ENCODE measurements at regions not wholly inside any gene's neighbourhood (a gene's known extent, or its start where the extent isn't known, plus 50 kb on each side); places are given as distances from the start of the nearest gene placed in this dataset.

GRCh38 chr2:137842952-137843351 lies 121.3 kb upstream of the HNMT start:
- dilution Hi-C loops (cut with MboI; ENCODE audit: extremely low pct_ligation_motif_present, low sequenced_read_pairs): no loop called here
- no peaks in the 10 kb centered on the region for H3K79me2 ChIP-seq (ENCODE audit: control insufficient read depth, insufficient read depth, low read length)
- DNase-seq (ENCODE audit: low read depth, low spot score) (no peak), FAIRE-seq (no peak)
- TF ChIP-seq EZH2 (IDR thresholded peaks at IDR 0.05; ENCODE audit: low read length): no peak
- no peak for TF ChIP-seq CTCF (optimal IDR thresholded peaks at IDR 0.05 in 1 of 3, IDR thresholded peaks at IDR 0.05 in 1 of 3, conservative IDR thresholded peaks at IDR 0.05 in 1 of 3; ENCODE audit: extremely low read depth in 1 of 3, insufficient read depth in 2 of 3, low read length in 3 of 3)
- no peaks in the 10 kb centered on the region for H4K20me1 ChIP-seq (ENCODE audit: control insufficient read depth, extremely low read depth, insufficient read depth, low read length)
- no peaks in the 10 kb centered on the region for H3K27me3 ChIP-seq (ENCODE audit: control insufficient read depth, extremely low read depth, insufficient read depth, low read length)
- no peaks in the 10 kb centered on the region for H3K9me3 ChIP-seq (ENCODE audit: control insufficient read depth, low read depth, low read length)
- no peak overlapping the region for H2AFZ ChIP-seq (ENCODE audit: control insufficient read depth, low read length)
- H3K9me1 ChIP-seq (ENCODE audit: control insufficient read depth, extremely low read depth, insufficient read depth, low read length): no peaks in the 10 kb centered on the region
- H3K4me2 ChIP-seq (ENCODE audit: control insufficient read depth, extremely low read depth, insufficient read depth, low read depth, low read length): no peak overlapping the region
- no peak overlapping the region for H3K27ac ChIP-seq (ENCODE audit: control insufficient read depth, insufficient read depth, low read length)
- no peak overlapping the region for H3K4me3 ChIP-seq (ENCODE audit: control insufficient read depth in 2 of 3, extremely low read depth in 1 of 3, insufficient read depth in 2 of 3, low read depth in 1 of 3, low read length in 3 of 3)
- peaks cover 8% of the 10 kb centered on the region for H3K4me1 ChIP-seq (ENCODE audit: control insufficient read depth, extremely low read depth, insufficient read depth, low read length)
- no peak overlapping the region for H3K9ac ChIP-seq (ENCODE audit: control insufficient read depth, extremely low read depth, insufficient read depth, low read length)
- no peaks in the 10 kb centered on the region for H3K36me3 ChIP-seq (ENCODE audit: control insufficient read depth in 2 of 2, extremely low read depth in 1 of 2, insufficient read depth in 2 of 2, low read length in 2 of 2)

- no peaks in the 10 kb centered on the region for H3K36me3 ChIP-seq (ENCODE audit: control insufficient read depth in 2 of 2, extremely low read depth in 1 of 2, insufficient read depth in 2 of 2, low read length in 2 of 2)
- H3K4me2 ChIP-seq (ENCODE audit: control insufficient read depth, extremely low read depth, insufficient read depth, low read depth, low read length): no peak overlapping the region
- no peak overlapping the region for H3K9ac ChIP-seq (ENCODE audit: control insufficient read depth, extremely low read depth, insufficient read depth, low read length)
- TF ChIP-seq EZH2 (IDR thresholded peaks at IDR 0.05; ENCODE audit: low read length): no peak
- TF ChIP-seq CTCF (optimal IDR thresholded peaks at IDR 0.05 in 1 of 3, IDR thresholded peaks at IDR 0.05 in 1 of 3, conservative IDR thresholded peaks at IDR 0.05 in 1 of 3; ENCODE audit: extremely low read depth in 1 of 3, insufficient read depth in 2 of 3, low read length in 3 of 3): no peak
- H3K79me2 ChIP-seq (ENCODE audit: control insufficient read depth, insufficient read depth, low read length): no peaks in the 10 kb centered on the region
- H3K4me1 ChIP-seq (ENCODE audit: control insufficient read depth, extremely low read depth, insufficient read depth, low read length): peaks cover 8% of the 10 kb centered on the region
- no peaks in the 10 kb centered on the region for H4K20me1 ChIP-seq (ENCODE audit: control insufficient read depth, extremely low read depth, insufficient read depth, low read length)
- no peaks in the 10 kb centered on the region for H3K9me3 ChIP-seq (ENCODE audit: control insufficient read depth, low read depth, low read length)
- FAIRE-seq: no peak
- dilution Hi-C loops (cut with MboI; ENCODE audit: extremely low pct_ligation_motif_present, low sequenced_read_pairs): no loop called here
- H3K4me3 ChIP-seq (ENCODE audit: control insufficient read depth in 2 of 3, extremely low read depth in 1 of 3, insufficient read depth in 2 of 3, low read depth in 1 of 3, low read length in 3 of 3): no peak overlapping the region
- H3K9me1 ChIP-seq (ENCODE audit: control insufficient read depth, extremely low read depth, insufficient read depth, low read length): no peaks in the 10 kb centered on the region
- H2AFZ ChIP-seq (ENCODE audit: control insufficient read depth, low read length): no peak overlapping the region
- H3K27me3 ChIP-seq (ENCODE audit: control insufficient read depth, extremely low read depth, insufficient read depth, low read length): no peaks in the 10 kb centered on the region
- no peak for DNase-seq (ENCODE audit: low read depth, low spot score)
- no peak overlapping the region for H3K27ac ChIP-seq (ENCODE audit: control insufficient read depth, insufficient read depth, low read length)
These were observed 118.9 kb upstream of the HNMT start for GRCh38 chr2:137845422-137845821.

All from keratinocyte (primary cell).